Effector memory CD8-positive, alpha-beta T cell (primary cell): ENCODE measurements at regions not wholly inside any gene's neighbourhood (a gene's known extent, or its start where the extent isn't known, plus 50 kb on each side); places are given as distances from the start of the nearest gene placed in this dataset.

Source experiments
- ATAC-seq: fragments of 150-1000 bp; cut with Tn5 transposase; replicated peaks from 2 replicates; pipeline ENCODE4 v1.10.0; 2021; ENCODE audit warnings: mild to moderate bottlenecking, moderate library complexity
- DNase-seq, 3 experiments: peaks; one replicate each; pipeline ENCODE4 v3.0.0; 2021
- H3K27ac Mint-ChIP-seq, 2 donors: one replicate each; pipeline ENCODE4 v1.8.0; 2022; ENCODE audit warnings: mild to moderate bottlenecking in 2 of 2, mixed read lengths in 2 of 2, moderate library complexity in 2 of 2
- H3K27me3 Mint-ChIP-seq, 2 donors: one replicate each; pipeline ENCODE4 v1.8.0; 2022; ENCODE audit warnings: mixed read lengths in 2 of 2
- H3K36me3 Mint-ChIP-seq: one replicate; pipeline ENCODE4 v1.8.0; 2022; ENCODE audit warnings: mild to moderate bottlenecking, moderate library complexity, mixed read lengths; ENCODE audit not compliant: insufficient read depth
- H3K4me1 Mint-ChIP-seq, 2 donors: one replicate each; pipeline ENCODE4 v1.8.0; 2022; ENCODE audit warnings: low read depth in 2 of 2, mixed read lengths in 2 of 2
- H3K4me3 Mint-ChIP-seq, 2 donors: one replicate each; pipeline ENCODE4 v1.8.0; 2022; ENCODE audit warnings: mild to moderate bottlenecking in 2 of 2, mixed read lengths in 2 of 2, moderate library complexity in 2 of 2
- H3K9me3 Mint-ChIP-seq, 2 donors: one replicate each; pipeline ENCODE4 v1.8.0; 2022; ENCODE audit warnings: mixed read lengths in 2 of 2

DNA sequence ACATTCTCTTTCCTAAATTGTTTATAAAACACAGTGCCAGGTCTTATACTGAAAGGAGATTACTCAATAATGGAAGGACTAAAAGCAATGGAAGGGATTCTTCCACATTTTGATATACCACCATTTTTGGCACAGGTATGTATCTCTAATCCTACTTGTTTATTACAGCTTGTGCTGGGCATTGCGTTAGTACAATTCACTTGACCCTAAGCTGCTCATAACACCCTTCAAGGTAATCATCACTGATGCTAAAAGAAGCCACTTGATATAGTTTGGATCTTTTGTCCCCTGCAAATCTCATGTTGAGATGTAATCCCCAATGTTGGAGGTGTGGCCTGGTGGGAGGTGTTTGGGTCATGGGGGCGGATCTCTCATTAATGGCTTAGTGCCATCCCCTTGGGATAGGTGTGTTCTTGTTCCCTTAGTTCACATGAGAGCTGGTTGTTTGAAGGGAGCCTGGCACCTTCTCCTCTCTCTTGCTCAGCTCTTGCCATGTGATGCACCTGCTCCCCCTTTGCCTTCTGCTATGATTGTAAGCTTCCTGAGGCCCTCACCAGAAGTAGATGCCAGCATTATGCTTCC, 71.1 kb downstream of the NIBAN1 start:
- Mint-ChIP-seq H3K4me3 (no peak overlapping the region), H3K9me3 (no peaks in the 10 kb centered on the region), H3K27ac (peak overlapping the region in 1 of 2 donors; percentile 62), H3K4me1 (peaks cover 17 to 34% of the 10 kb centered on the region in 2 donors), H3K27me3 (no peaks in the 10 kb centered on the region), H3K36me3 (peaks cover 12% of the 10 kb centered on the region)
- no peak for DNase-seq
- ATAC-seq, result no peak

DNA sequence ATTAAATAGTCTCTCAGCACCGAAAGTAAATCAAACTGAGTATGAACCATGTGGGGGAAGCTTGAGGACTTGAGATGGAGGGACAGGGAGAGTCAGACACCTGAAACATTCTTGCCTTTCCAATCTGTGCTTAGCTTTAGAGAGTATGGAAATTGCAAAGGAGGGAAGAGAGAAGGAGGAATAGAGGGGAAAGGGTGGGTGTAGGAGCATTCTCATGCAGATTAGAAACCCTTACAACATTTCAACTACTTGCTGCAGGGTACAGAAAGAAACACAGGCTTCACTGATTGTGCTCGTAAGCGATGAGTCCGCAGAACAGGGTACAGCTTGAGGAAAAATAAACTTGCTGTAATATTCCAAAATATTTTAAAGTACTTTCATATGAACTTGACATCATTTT, 73.8 kb downstream of the NIBAN1 start:
- peak overlapping the region; percentile 18 to 27 for H3K27ac Mint-ChIP-seq

DNA sequence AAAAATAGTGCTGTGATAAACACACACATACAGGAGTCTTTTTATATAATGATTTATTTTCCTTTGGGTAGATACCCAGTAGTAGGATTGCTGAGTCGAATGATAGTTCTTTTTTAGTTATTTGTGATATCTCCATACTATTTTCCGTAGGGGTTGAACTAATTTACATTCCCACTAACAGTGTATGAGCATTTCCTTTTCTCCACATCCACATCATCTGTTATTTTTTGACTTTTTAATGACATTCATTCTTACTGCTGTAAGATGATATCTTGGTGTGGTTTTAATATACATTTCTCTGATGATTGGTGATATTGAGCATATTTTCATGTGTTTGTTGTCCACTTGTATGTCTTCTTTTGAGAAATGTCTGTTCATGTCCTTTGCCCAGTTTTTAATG, 78.3 kb downstream of the NIBAN1 start:
- DNase-seq, result no peak
- peaks cover 17% of the 10 kb centered on the region for H3K36me3 Mint-ChIP-seq
- no peaks in the 10 kb centered on the region for H3K27me3 Mint-ChIP-seq
- H3K4me3 Mint-ChIP-seq, result no peak overlapping the region
- peaks cover 29 to 51% of the 10 kb centered on the region in 2 donors for H3K4me1 Mint-ChIP-seq
- no peaks in the 10 kb centered on the region for H3K9me3 Mint-ChIP-seq
- no peak for ATAC-seq
- H3K27ac Mint-ChIP-seq, result peak overlapping the region; percentile 27 to 100

More for the DNA sequence above, 73.8 kb downstream of the NIBAN1 start:
- Mint-ChIP-seq H3K4me3 (no peak overlapping the region), H3K4me1 (peaks cover 26 to 43% of the 10 kb centered on the region in 2 donors), H3K36me3 (peaks cover 18% of the 10 kb centered on the region), H3K9me3 (no peaks in the 10 kb centered on the region), H3K27me3 (no peaks in the 10 kb centered on the region)
- ATAC-seq (no peak), DNase-seq (no peak)

DNA sequence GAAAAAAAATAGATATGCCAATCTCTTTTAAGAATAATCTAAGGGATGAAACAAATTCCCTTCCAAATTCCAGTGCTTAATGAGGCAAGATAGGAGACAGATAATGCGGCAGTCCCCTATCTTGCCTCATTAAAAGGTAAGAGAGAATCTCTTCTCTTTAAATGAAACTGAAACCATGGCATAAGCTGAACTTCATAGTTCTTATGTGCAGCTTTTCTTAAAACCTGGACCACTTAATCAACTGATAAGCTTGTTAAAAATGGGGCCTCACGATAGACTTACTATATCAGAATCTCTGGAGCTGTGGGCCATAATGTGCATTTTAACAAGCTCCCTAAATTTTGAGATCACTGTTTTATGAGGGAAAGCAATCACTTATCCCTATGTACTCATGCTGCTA, 79.2 kb downstream of the NIBAN1 start:
- H3K4me1 Mint-ChIP-seq, result peaks cover 36 to 54% of the 10 kb centered on the region in 2 donors
- no peak for DNase-seq
- ATAC-seq, result no peak
- H3K4me3 Mint-ChIP-seq, result peak overlapping the region in 1 of 2 donors; percentile 21
- peaks cover 23% of the 10 kb centered on the region for H3K36me3 Mint-ChIP-seq
- H3K27ac Mint-ChIP-seq, result peak overlapping the region; percentile 27 to 100
- H3K27me3 Mint-ChIP-seq, result no peaks in the 10 kb centered on the region
- H3K9me3 Mint-ChIP-seq, result no peaks in the 10 kb centered on the region

DNA sequence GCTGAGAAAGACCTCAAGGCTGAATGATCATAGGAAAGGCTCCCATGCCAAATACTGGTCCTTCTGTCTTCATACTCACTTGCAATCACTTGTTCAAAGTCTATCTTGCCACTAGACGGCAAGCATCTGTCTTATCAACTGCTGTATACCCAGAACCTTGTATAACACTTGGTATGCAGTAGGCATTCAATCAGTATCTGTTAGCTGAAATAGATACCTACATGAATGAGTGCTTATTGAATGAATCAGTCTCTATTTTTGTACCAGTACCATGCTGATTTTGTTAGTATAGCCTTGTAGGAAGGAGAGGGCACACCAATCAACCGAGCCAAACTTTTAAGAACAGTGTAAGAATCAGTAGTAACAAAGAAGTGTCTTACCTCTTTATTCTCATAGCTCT, 80.6 kb downstream of the NIBAN1 start:
- Mint-ChIP-seq H3K27ac (peak overlapping the region; percentile 99 to 100), H3K4me3 (no peak overlapping the region), H3K36me3 (peaks cover 22% of the 10 kb centered on the region), H3K9me3 (no peaks in the 10 kb centered on the region), H3K27me3 (no peaks in the 10 kb centered on the region), H3K4me1 (peaks cover 42 to 60% of the 10 kb centered on the region in 2 donors)
- DNase-seq (no peak), ATAC-seq (no peak)

DNA sequence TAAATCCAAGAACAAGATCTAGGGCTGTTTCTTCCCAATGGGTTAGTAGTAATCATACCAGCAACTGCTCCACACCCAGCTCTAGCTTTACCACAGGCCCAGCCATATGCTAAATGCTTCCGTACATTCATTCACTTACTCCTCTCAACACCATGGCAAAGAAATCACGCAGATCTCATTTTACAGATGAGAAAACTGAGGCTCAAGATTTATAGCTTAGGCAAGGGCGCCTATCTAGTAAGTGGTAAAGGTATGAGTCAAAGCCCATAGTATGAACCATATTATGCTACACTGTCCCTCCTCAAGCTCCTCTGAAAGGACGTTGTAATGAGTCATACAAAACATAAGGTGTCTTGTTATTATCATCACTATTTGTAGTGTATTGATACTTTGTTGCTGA, 82.2 kb downstream of the NIBAN1 start:
- Mint-ChIP-seq H3K4me3 (peak overlapping the region; percentile 73 to 75), H3K27me3 (no peaks in the 10 kb centered on the region), H3K4me1 (peaks cover 42 to 63% of the 10 kb centered on the region in 2 donors), H3K27ac (peak overlapping the region; percentile 99 to 100), H3K36me3 (peaks cover 18% of the 10 kb centered on the region), H3K9me3 (no peaks in the 10 kb centered on the region)
- ATAC-seq (peak; percentile 21), DNase-seq (no peak)

DNA sequence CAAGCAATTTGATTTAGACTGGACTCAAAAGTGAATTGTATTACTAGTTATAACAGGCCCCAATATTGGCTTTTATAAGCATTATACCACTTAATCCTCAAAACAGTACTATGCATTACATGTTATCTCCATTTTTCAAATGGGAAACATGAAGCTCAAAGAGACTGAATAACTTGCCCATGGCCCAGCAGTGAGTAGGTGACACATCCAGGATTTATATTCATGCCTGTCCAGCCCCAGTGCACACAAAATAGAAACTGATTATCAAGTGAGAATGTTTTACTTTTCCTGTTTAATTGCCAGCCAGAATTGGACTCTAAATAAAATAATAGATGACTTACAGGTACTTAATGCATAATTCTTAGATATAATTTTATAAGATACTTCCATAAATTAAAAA, 82.9 kb downstream of the NIBAN1 start:
- no peaks in the 10 kb centered on the region for H3K9me3 Mint-ChIP-seq

DNA sequence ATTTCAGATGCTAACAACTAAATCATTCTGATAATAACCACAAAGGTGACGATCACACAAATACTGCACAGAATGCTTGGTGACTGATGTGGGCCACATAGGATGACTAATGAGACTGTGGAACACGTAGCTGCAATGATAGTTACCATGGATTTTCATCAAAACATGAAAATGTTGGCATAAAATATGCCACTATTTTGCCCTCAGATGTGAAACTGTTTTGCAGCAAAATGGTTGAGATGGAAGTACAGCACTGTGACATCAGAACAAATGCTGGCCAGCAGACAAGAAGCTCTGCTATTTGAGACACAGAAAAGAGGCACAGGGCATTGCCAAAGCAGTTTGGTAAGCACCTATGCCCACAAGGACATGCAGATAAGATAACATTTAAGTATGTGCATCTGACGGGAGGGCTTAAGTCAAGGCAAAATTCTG, 83.8 kb downstream of the NIBAN1 start:
- Mint-ChIP-seq H3K4me1 (peaks cover 31 to 63% of the 10 kb centered on the region in 2 donors), H3K4me3 (peak overlapping the region; percentile 73 to 75), H3K27me3 (no peaks in the 10 kb centered on the region), H3K27ac (peak overlapping the region; percentile 99 to 100), H3K9me3 (no peaks in the 10 kb centered on the region), H3K36me3 (peaks cover 12% of the 10 kb centered on the region)
- DNase-seq (peak; percentile 63 to 73 (median 63)), ATAC-seq (peak; percentile 85)

More for the DNA sequence above, 82.9 kb downstream of the NIBAN1 start:
- H3K4me1 Mint-ChIP-seq, result peaks cover 38 to 62% of the 10 kb centered on the region in 2 donors
- H3K27me3 Mint-ChIP-seq, result no peaks in the 10 kb centered on the region
- peaks cover 13% of the 10 kb centered on the region for H3K36me3 Mint-ChIP-seq
- no peak for ATAC-seq
- H3K27ac Mint-ChIP-seq, result peak overlapping the region; percentile 99 to 100
- H3K4me3 Mint-ChIP-seq, result peak overlapping the region; percentile 73 to 75
- DNase-seq, result no peak

DNA sequence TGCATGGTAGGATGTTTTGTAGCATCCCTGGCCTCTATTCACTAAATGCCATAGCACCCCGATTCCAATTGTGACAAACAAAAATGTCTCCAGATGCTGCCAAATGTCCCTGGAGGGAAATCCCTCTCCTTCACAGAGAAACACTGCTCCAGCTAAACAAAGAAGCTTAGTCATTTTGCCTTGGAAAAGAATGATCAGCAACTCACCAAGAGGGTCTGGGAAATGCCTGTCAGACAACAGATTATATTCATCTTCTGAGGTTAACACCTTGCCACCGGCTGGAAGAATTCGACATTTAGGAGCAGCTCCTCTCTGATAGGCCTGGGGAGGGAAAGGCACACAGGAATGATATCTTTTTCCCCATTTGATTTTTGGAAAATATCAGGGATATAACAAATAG, 84.4 kb downstream of the NIBAN1 start:
- no peak for ATAC-seq
- peak overlapping the region; percentile 99 to 100 for H3K27ac Mint-ChIP-seq

DNA sequence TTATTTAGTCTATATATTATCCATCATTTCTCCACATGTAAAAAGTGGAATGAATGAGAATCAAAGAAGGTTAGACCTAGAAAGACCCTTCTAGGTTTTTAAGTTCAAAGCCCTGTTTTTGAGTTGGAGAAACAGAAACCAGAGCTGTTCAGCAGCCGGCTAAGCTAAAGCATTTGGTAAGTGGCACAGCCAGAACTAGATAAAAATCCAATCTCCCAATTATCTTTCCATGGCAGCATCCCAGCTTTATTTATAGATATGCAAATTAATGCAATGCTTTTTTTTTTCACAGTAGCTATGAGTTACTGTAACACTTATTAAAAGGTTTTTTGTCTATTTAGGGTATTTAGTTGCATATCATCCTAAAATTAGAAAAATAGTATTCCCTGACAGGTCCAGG, 85.1 kb downstream of the NIBAN1 start:
- no peaks in the 10 kb centered on the region for H3K9me3 Mint-ChIP-seq
- no peaks in the 10 kb centered on the region for H3K27me3 Mint-ChIP-seq
- H3K4me1 Mint-ChIP-seq, result peaks cover 33 to 61% of the 10 kb centered on the region in 2 donors
- H3K36me3 Mint-ChIP-seq, result peaks cover 22% of the 10 kb centered on the region
- peak overlapping the region in 1 of 2 donors; percentile 100 for H3K27ac Mint-ChIP-seq
- ATAC-seq (no peak), DNase-seq (no peak)
- no peak overlapping the region for H3K4me3 Mint-ChIP-seq

More for the DNA sequence above, 84.4 kb downstream of the NIBAN1 start:
- peaks cover 15% of the 10 kb centered on the region for H3K36me3 Mint-ChIP-seq
- no peaks in the 10 kb centered on the region for H3K9me3 Mint-ChIP-seq
- no peak for DNase-seq
- peak overlapping the region; percentile 18 to 75 for H3K4me3 Mint-ChIP-seq
- no peaks in the 10 kb centered on the region for H3K27me3 Mint-ChIP-seq
- peaks cover 33 to 66% of the 10 kb centered on the region in 2 donors for H3K4me1 Mint-ChIP-seq

DNA sequence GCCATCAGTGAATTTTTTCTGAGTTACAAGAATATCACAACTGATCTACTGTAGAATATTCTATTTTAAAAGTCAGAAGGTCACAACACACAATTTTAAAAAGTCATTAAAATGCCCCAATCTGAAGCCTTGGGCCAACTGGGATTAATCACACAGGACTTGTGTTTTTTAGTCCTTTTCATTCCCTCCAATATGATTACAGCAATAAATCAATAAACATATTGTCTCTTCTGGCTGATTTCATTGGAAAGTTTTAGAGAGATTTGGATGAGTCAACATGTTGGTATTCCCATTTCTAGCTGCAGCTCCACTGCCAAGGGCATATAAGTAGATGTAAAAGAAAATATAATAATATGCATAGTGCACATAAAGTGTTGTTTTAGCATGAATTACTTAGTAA, 85.8 kb downstream of the NIBAN1 start:
- H3K36me3 Mint-ChIP-seq, result peaks cover 25% of the 10 kb centered on the region
- peaks cover 31 to 54% of the 10 kb centered on the region in 2 donors for H3K4me1 Mint-ChIP-seq
- ATAC-seq (no peak), DNase-seq (no peak)
- no peak overlapping the region for H3K4me3 Mint-ChIP-seq
- H3K9me3 Mint-ChIP-seq, result no peaks in the 10 kb centered on the region
- H3K27ac Mint-ChIP-seq, result no peak overlapping the region
- no peaks in the 10 kb centered on the region for H3K27me3 Mint-ChIP-seq

DNA sequence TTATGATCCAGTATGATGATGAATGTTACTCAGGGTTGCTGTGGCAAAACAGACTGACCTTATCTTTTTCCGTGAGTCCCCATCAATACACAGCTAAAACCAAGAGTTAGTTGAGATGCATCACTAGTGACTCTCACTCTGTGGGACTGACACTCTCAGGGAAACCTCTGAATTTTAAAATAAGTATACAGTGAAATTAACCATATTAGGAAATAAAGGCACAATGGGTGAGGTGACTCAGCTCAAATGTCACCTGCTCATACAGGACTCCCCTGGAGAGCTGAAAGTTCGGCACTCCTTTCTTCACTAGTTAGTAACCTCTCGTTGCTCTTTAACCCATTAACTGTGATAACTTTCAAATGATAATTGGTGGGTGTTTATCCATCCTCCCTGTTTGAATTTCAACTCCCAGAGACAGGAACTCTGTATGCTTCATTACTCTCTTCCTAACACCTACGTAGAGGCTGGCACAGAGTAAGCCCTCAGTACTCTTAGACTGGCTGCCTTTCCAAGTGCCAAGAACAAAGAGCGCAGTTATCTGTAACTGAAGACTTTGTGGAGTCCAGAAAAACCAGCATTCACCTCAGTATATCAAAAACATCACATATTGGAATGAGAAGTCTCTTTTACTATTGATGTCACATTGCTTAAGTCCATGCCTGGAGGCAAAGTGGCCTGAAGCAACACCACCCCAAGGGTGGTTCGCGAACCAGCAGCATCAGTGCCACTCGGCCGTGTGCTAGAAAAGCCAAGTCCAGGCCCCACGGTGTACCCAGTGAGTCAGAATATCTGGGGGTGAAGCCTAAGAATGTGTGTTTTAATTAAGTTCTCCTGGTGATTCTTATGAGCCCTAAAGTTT, 91.1 kb downstream of the NIBAN1 start:
- Mint-ChIP-seq H3K27ac (peak overlapping the region; percentile 70 to 85), H3K4me1 (peaks cover 13 to 45% of the 10 kb centered on the region in 2 donors), H3K9me3 (no peaks in the 10 kb centered on the region), H3K36me3 (peaks cover 13% of the 10 kb centered on the region), H3K4me3 (no peak overlapping the region), H3K27me3 (no peaks in the 10 kb centered on the region)
- ATAC-seq (peak; percentile 54), DNase-seq (no peak)

DNA sequence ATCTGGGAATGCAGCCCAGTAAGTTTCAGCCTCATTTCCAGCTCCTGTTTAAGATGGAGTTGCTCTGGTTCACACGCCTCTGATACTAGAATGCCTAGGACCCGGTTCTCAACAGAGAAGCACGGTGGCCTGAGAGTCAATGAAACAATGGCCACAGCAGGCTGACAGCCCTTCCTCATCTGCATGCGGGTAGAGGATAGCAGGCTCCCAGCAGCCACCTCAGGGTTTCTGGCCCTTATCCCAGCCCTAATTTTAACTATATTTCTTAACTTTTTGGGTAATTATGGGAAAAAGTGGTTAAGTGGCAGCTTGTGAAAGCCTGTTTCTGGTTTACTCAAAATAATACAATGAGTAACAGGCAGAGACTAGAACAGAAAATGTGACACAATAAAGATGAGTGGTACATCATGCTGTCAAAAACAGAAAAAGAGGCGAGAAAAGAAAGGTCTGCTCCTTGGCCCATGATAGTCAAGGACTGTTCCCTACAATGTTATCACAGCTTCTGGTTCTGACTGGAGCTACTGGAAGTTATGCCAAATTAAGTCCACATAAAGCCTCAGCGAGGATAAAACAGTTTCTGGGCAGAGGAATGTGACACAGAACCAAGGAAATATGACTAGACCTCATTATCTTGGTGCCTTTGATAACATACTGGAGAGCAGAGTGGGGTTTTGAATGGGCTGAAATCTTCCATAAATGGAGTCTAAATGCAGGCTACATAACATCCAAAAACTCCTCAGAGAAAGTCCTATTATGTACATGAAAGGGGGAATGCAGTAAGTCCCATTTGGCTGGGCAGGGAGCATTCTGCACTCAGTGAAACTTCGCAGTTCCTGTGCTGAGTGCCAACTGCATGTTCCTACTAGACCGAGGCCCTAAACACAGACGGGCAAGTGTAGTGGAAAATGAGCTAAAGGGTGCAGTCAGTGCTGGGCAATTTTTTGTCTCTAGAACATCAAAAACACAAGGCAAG, 92.1 kb downstream of the NIBAN1 start:
- peaks cover 13 to 41% of the 10 kb centered on the region in 2 donors for H3K4me1 Mint-ChIP-seq
- peak overlapping the region; percentile 70 to 85 for H3K27ac Mint-ChIP-seq
- DNase-seq, result no peak
- no peak overlapping the region for H3K4me3 Mint-ChIP-seq
- H3K9me3 Mint-ChIP-seq, result no peaks in the 10 kb centered on the region
- peak; percentile 21 for ATAC-seq
- H3K27me3 Mint-ChIP-seq, result no peaks in the 10 kb centered on the region
- peaks cover 13% of the 10 kb centered on the region for H3K36me3 Mint-ChIP-seq
